PFSK-1 (cell line): ENCODE measurements at regions not wholly inside any gene's neighbourhood (a gene's known extent, or its start where the extent isn't known, plus 50 kb on each side); places are given as distances from the start of the nearest gene placed in this dataset.

Experiments
- POLR2AphosphoS5 ChIP-seq: IDR thresholded peaks from 2 replicates; pipeline ENCODE4 v1.6.1; 2012; ENCODE audit warnings: low read depth, mild to moderate bottlenecking, control low read depth, low read length, moderate library complexity
- REST ChIP-seq, 2 experiments: IDR thresholded peaks; 2 replicates each; pipeline versions ENCODE4 v1.6.1 to v1.8.0; 2011 to 2012; ENCODE audit warnings: low read depth in 2 of 2, low read length in 2 of 2, control low read depth in 1 of 2, inconsistent platforms in 1 of 2, mild to moderate bottlenecking in 1 of 2, moderate library complexity in 1 of 2; ENCODE audit not compliant: insufficient read depth in 1 of 2

- no peak for TF ChIP-seq REST (IDR thresholded peaks at IDR 0.05; ENCODE audit: insufficient read depth in 1 of 2, low read depth in 2 of 2, low read length in 2 of 2)
- TF ChIP-seq POLR2AphosphoS5 = no peak
Observed at GRCh38 chr21:24896735-24897124, 710.6 kb downstream of the MRPL39 start.
